Breast epithelium (tissue), 3 donors: ENCODE measurements at regions not wholly inside any gene's neighbourhood (a gene's known extent, or its start where the extent isn't known, plus 50 kb on each side); places are given as distances from the start of the nearest gene placed in this dataset.

Experiments used
- POLR2A ChIP-seq: fragments of 450-650 bp; IDR thresholded peaks from one replicate; pipeline ENCODE4 v1.6.1; 2016; ENCODE audit warnings: antibody characterized with exemption, mild to moderate bottlenecking, moderate library complexity
- POLR2AphosphoS5 ChIP-seq, 3 donors: sonication (generic); formaldehyde crosslinking; IDR thresholded peaks; one replicate each; pipeline ENCODE4 v1.6.1; 2017; ENCODE audit warnings: antibody characterized with exemption in 3 of 3
- TF ChIP-seq, protein P1 (sequence below), 3 donors: fragments of 450-650 bp; IDR thresholded peaks; one replicate each; pipeline ENCODE4 v1.5.1; 2016 to 2017; ENCODE audit warnings: antibody characterized with exemption in 3 of 3, mild to moderate bottlenecking in 3 of 3, moderate library complexity in 3 of 3

DNA sequence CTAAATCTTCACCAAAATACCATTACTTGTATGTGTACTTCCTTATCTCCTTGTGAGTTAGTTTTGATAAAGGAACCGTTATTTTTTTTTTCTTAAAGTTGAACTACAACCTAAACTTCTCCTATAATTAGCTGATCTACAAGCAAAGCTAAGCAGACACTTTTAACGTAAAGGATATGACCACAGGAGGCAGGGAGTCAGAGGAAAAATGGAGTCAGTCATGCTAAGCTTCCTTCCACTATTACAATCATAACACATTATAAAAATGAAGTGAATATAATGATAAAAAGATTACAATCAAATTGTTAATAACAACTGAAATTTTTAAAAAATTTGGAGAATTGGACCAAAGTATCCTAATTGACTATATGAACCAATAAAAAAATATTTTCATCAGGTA is 892.6 kb downstream of the KCNT2 start:
- TF ChIP-seq POLR2A (no peak), POLR2AphosphoS5 (IDR thresholded peaks at IDR 0.05) (no peak)
- TF ChIP-seq, protein P1, sequence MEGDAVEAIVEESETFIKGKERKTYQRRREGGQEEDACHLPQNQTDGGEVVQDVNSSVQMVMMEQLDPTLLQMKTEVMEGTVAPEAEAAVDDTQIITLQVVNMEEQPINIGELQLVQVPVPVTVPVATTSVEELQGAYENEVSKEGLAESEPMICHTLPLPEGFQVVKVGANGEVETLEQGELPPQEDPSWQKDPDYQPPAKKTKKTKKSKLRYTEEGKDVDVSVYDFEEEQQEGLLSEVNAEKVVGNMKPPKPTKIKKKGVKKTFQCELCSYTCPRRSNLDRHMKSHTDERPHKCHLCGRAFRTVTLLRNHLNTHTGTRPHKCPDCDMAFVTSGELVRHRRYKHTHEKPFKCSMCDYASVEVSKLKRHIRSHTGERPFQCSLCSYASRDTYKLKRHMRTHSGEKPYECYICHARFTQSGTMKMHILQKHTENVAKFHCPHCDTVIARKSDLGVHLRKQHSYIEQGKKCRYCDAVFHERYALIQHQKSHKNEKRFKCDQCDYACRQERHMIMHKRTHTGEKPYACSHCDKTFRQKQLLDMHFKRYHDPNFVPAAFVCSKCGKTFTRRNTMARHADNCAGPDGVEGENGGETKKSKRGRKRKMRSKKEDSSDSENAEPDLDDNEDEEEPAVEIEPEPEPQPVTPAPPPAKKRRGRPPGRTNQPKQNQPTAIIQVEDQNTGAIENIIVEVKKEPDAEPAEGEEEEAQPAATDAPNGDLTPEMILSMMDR (IDR thresholded peaks at IDR 0.05): no peak
